ENCODE measurements at regions not wholly inside any gene's neighbourhood (a gene's known extent, or its start where the extent isn't known, plus 50 kb on each side); places are given as distances from the start of the nearest gene placed in this dataset.

GRCh38 chr14:76974365-76974764 lies 54.1 kb downstream of the IRF2BPL start:
- TF ChIP-seq CTCF (IDR thresholded peaks at IDR 0.05; ENCODE audit: low read depth, low read length), result no peak
- no peak overlapping the region for H3K4me3 ChIP-seq (replicated peaks in 1 of 2; ENCODE audit: low read depth in 2 of 2, low read length in 2 of 2)
- no peak for DNase-seq (ENCODE audit: low read depth in 2 of 2)

- no peak overlapping the region for H3K4me3 ChIP-seq (replicated peaks in 1 of 2; ENCODE audit: low read depth in 2 of 2, low read length in 2 of 2)
- DNase-seq (ENCODE audit: low read depth in 2 of 2), result no peak
- TF ChIP-seq CTCF (IDR thresholded peaks at IDR 0.05; ENCODE audit: low read depth, low read length), result no peak
Observed at GRCh38 chr14:76971549-76971948, 57.0 kb downstream of the IRF2BPL start.

- no peak for TF ChIP-seq CTCF (IDR thresholded peaks at IDR 0.05; ENCODE audit: low read depth, low read length)
- no peak overlapping the region for H3K4me3 ChIP-seq (replicated peaks in 1 of 2; ENCODE audit: low read depth in 2 of 2, low read length in 2 of 2)
- no peak for DNase-seq (ENCODE audit: low read depth in 2 of 2)
Observed at GRCh38 chr14:76968621-76969063, 59.9 kb downstream of the IRF2BPL start.

GRCh38 chr14:76967788-76968187 lies 60.7 kb downstream of the IRF2BPL start:
- DNase-seq (ENCODE audit: low read depth in 2 of 2), result no peak
- no peak overlapping the region for H3K4me3 ChIP-seq (replicated peaks in 1 of 2; ENCODE audit: low read depth in 2 of 2, low read length in 2 of 2)
- TF ChIP-seq CTCF (IDR thresholded peaks at IDR 0.05; ENCODE audit: low read depth, low read length), result no peak

GRCh38 chr14:76965232-76965631 lies 63.3 kb downstream of the IRF2BPL start:
- H3K4me3 ChIP-seq (replicated peaks in 1 of 2; ENCODE audit: low read depth in 2 of 2, low read length in 2 of 2), result no peak overlapping the region
- no peak for TF ChIP-seq CTCF (IDR thresholded peaks at IDR 0.05; ENCODE audit: low read depth, low read length)
- no peak for DNase-seq (ENCODE audit: low read depth in 2 of 2)

- no peak overlapping the region for H3K4me3 ChIP-seq (replicated peaks in 1 of 2; ENCODE audit: low read depth in 2 of 2, low read length in 2 of 2)
- TF ChIP-seq CTCF (IDR thresholded peaks at IDR 0.05; ENCODE audit: low read depth, low read length), result no peak
- no peak for DNase-seq (ENCODE audit: low read depth in 2 of 2)
Observed at GRCh38 chr14:76964695-76965094, 63.8 kb downstream of the IRF2BPL start.

- H3K4me3 ChIP-seq (replicated peaks in 1 of 2; ENCODE audit: low read depth in 2 of 2, low read length in 2 of 2), result no peak overlapping the region
- TF ChIP-seq CTCF (IDR thresholded peaks at IDR 0.05; ENCODE audit: low read depth, low read length), result no peak
- DNase-seq (ENCODE audit: low read depth in 2 of 2), result no peak
Observed at GRCh38 chr14:76963372-76963771, 65.1 kb downstream of the IRF2BPL start.

Data from cardiac fibroblast (primary cell).